ENCODE measurements at regions not wholly inside any gene's neighbourhood (a gene's known extent, or its start where the extent isn't known, plus 50 kb on each side); places are given as distances from the start of the nearest gene placed in this dataset.
"Not testable (repeated sequence)": the region's sequence is repeated elsewhere in the genome, so short reads cannot be mapped to it uniquely, and the experiment has no call there.

DNA sequence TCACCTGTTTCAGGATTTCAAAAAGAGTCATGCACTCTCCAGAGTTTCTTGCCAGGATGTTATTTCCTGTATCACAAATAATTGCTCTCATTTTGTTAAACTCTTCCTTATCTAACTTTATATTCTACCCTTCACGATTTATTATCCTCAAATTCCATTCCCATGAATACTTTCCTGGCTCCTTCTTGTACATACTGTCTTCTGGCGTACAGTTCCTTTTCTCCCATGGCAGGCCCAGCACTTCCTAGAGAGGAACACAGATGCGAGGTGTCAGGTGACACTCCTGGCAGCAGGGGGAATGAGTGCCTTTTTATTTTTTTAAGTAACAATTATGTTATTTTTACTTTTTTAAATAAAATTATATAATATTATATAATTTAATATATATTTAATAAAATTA lies 411.9 kb downstream of the TFEC start:
- H3K4me3 ChIP-seq = no peak overlapping the region
- intact Hi-C loops (cut with DNase I) = no loop called here
- no peaks in the 10 kb centered on the region for H3K9me3 ChIP-seq
- H3K36me3 ChIP-seq = no peaks in the 10 kb centered on the region
- no peak for DNase-seq
- TF ChIP-seq POLR2A (IDR thresholded peaks at IDR 0.05) = no peak
- TF ChIP-seq, protein P1, sequence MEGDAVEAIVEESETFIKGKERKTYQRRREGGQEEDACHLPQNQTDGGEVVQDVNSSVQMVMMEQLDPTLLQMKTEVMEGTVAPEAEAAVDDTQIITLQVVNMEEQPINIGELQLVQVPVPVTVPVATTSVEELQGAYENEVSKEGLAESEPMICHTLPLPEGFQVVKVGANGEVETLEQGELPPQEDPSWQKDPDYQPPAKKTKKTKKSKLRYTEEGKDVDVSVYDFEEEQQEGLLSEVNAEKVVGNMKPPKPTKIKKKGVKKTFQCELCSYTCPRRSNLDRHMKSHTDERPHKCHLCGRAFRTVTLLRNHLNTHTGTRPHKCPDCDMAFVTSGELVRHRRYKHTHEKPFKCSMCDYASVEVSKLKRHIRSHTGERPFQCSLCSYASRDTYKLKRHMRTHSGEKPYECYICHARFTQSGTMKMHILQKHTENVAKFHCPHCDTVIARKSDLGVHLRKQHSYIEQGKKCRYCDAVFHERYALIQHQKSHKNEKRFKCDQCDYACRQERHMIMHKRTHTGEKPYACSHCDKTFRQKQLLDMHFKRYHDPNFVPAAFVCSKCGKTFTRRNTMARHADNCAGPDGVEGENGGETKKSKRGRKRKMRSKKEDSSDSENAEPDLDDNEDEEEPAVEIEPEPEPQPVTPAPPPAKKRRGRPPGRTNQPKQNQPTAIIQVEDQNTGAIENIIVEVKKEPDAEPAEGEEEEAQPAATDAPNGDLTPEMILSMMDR (IDR thresholded peaks at IDR 0.05) = no peak
- no peaks in the 10 kb centered on the region for H3K27me3 ChIP-seq
- H3K4me1 ChIP-seq = no peaks in the 10 kb centered on the region
- 35 to 42% methylated on average over 3 of the region's 3 CpGs for WGBS, 2 donors
- no peak overlapping the region for H3K27ac ChIP-seq

DNA sequence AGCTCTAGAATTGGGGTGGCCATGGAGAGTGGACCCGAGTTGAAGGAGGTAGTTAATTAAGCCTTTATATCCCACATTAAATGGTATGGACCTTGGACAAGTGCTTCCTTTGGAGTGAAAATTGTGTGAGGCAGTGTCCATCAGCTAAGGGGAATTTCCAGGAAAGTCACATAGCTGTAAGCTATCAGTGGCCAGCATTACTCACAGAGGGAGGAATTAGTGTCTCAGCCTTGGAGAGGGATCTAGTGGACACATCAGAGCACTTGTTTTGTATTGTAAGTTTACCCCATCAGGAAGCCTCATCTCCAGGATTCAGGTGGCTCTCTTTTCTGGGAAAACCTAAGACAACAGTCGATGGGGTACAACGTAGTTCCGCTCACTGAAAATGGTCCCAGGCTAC lies 416.7 kb downstream of the TFEC start:
- Histone ChIP-seq H3K4me3 (no peak overlapping the region), H3K36me3 (no peaks in the 10 kb centered on the region), H3K9me3 (no peaks in the 10 kb centered on the region), H3K27ac (no peak overlapping the region), H3K27me3 (no peaks in the 10 kb centered on the region), H3K4me1 (no peaks in the 10 kb centered on the region)
- TF ChIP-seq POLR2A (IDR thresholded peaks at IDR 0.05) = no peak
- TF ChIP-seq, protein P1 (IDR thresholded peaks at IDR 0.05) = no peak
- DNase-seq = no peak
- 73 to 91% methylated on average over 3 to 4 of the region's 4 CpGs for WGBS, 2 donors
- intact Hi-C loops (cut with DNase I) = no loop called here

DNA sequence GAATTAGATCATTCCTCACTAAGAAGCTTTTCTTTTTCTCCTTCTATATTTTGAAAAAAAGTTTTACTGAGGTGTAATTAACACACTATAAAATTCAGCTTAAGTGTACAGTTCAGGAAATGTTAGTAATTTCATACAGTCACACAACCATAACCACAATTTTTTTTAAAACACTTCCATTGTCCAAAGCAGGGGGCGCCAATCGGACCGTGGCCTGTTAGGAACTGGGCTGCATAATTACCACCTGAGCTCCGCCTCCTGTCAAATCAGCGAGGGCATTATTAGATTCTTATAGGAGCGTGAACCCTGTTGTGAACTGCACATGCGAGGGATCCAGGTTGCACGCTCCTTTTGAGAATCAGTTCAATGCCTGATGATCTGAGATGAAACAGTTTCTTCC lies 427.1 kb downstream of the TFEC start:
- Histone ChIP-seq H3K9me3 (no peaks in the 10 kb centered on the region), H3K4me3 (no peak overlapping the region), H3K27me3 (no peaks in the 10 kb centered on the region), H3K27ac (no peak overlapping the region), H3K4me1 (no peaks in the 10 kb centered on the region), H3K36me3 (no peaks in the 10 kb centered on the region)
- no peak for DNase-seq
- TF ChIP-seq, protein P1 (IDR thresholded peaks at IDR 0.05) = no peak
- TF ChIP-seq POLR2A (IDR thresholded peaks at IDR 0.05) = no peak
- WGBS, 2 donors = 87 to 88% methylated on average over 8 of the region's 8 CpGs
- intact Hi-C loops (cut with DNase I) = no loop called here

DNA sequence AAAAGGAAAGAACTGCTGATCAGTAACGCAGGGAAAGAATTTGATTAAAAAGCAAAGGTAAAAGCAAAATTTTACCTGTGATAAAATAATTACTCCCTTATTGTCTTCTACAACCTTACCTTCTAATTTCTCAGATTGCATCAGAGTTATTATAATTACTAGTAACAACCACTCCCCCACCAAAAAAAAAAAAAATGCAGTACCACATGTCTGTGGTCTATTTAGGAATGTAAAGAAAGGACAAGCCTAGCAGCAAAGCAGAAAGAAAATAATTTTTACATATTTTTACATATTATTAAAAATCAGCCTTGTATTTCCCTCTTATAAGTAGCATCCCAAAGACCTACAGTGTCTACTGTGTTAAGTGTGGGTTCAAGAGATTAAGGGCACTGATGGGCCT lies 430.4 kb downstream of the TFEC start:
- Histone ChIP-seq H3K9me3 (no peaks in the 10 kb centered on the region), H3K27ac (no peak overlapping the region), H3K4me1 (no peaks in the 10 kb centered on the region), H3K36me3 (no peaks in the 10 kb centered on the region), H3K27me3 (no peaks in the 10 kb centered on the region), H3K4me3 (no peak overlapping the region)
- no peak for DNase-seq
- 85 to 90% methylated on average over 1 of the region's 1 CpG for WGBS, 2 donors
- TF ChIP-seq POLR2A (IDR thresholded peaks at IDR 0.05) = no peak
- intact Hi-C loops (cut with DNase I) = no loop called here

DNA sequence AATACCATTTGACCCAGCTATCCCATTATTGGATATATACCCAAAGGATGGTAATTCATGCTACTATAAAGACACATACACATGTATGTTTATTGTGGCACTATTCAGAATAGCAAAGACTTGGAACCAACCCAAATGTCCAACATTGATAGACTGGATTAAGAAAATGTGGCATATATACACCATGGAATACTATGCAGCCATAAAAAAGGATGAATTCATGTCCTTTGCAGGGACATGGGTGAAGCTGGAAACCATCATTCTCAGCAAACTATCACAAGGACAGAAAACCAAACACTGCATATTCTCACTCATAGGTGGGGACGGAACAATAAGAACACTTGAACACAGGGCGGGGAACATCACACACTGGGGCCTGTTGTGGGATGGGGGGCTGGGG lies 431.4 kb downstream of the TFEC start:
- WGBS, 2 donors = 90 to 100% methylated on average over 2 of the region's 2 CpGs
- DNase-seq; intact Hi-C loops (cut with DNase I); H3K27ac ChIP-seq; H3K27me3 ChIP-seq; H3K36me3 ChIP-seq; H3K9me3 ChIP-seq; H3K4me1 ChIP-seq; H3K4me3 ChIP-seq: not testable (repeated sequence)

DNA sequence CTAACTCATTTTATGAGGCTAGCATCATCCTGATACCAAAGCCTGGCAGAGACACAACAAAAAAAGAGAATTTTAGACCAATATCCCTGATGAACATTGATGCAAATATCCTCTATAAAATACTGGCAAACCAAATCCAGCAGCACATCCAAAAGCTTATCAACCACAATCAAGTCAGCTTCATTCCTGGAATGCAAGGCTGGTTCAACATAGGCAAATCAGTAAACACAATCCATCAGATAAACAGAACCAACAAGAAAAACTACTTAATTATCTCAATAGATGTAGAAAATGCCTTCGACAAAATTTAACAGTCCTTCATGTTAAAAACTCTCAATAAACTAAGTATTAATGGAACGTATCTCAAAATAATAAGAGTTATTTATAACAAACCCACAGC lies 433.3 kb downstream of the TFEC start:
- H3K27ac ChIP-seq; intact Hi-C loops (cut with DNase I); H3K27me3 ChIP-seq; DNase-seq; H3K4me3 ChIP-seq; H3K4me1 ChIP-seq; H3K36me3 ChIP-seq; H3K9me3 ChIP-seq: not testable (repeated sequence)
- WGBS, 2 donors = 86 to 88% methylated on average over 2 of the region's 2 CpGs

DNA sequence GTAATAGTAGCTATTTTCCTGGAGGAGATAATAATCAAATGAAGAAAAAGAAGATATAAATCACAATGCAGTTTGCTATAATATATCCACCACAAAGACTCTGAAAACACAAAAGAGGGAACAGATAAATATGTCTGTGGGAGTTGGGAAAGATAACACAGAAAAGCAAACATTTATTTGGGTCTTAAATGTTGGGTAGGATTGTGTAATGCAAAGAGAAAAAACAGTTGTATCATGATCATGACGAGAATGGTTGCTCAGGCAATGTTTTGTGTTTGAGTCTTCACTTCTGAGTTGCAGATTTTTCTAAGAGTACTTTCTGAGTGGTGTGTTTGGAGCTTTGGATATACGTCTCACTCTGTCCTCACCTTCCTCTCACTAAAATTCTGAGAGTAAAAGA lies 437.5 kb downstream of the TFEC start:
- Histone ChIP-seq H3K27ac (no peak overlapping the region), H3K4me3 (no peak overlapping the region), H3K36me3 (no peaks in the 10 kb centered on the region), H3K9me3 (no peaks in the 10 kb centered on the region), H3K4me1 (no peaks in the 10 kb centered on the region), H3K27me3 (no peaks in the 10 kb centered on the region)
- no peak for DNase-seq
- intact Hi-C loops (cut with DNase I) = no loop called here
- no peak for TF ChIP-seq POLR2A (IDR thresholded peaks at IDR 0.05)
- TF ChIP-seq, protein P1 (IDR thresholded peaks at IDR 0.05) = no peak
- WGBS, 2 donors = 51 to 53% methylated on average over 2 of the region's 2 CpGs

Data from esophagus squamous epithelium (tissue), 5 donors.